Transverse colon (tissue), 4 donors: ENCODE measurements at regions not wholly inside any gene's neighbourhood (a gene's known extent, or its start where the extent isn't known, plus 50 kb on each side); places are given as distances from the start of the nearest gene placed in this dataset.

Experiments used
- CTCF ChIP-seq, 5 experiments: fragments of 200-600 bp in 3 of 5; fragments of 450-650 bp in 2 of 5; sonication (generic) in 3 of 5; IDR thresholded peaks; 1 replicate in 2 of 5; 2 replicates in 3 of 5; pipeline ENCODE4 v1.5.1; 2016 to 2017; ENCODE audit warnings: antibody characterized with exemption in 5 of 5, inconsistent platforms in 3 of 5, mild to moderate bottlenecking in 2 of 5, moderate library complexity in 1 of 5
- EP300 ChIP-seq: sonication (generic); formaldehyde crosslinking; IDR thresholded peaks from one replicate; pipeline ENCODE4 v1.6.1; 2017; ENCODE audit warnings: antibody characterized with exemption, low read depth
- POLR2A ChIP-seq: fragments of 450-650 bp; IDR thresholded peaks from one replicate; pipeline ENCODE4 v1.6.1; 2016; ENCODE audit warnings: antibody characterized with exemption, mild to moderate bottlenecking, moderate library complexity
- POLR2AphosphoS5 ChIP-seq, 3 donors: sonication (generic); formaldehyde crosslinking; IDR thresholded peaks; one replicate each; pipeline ENCODE4 v1.6.1; 2016; ENCODE audit warnings: antibody characterized with exemption in 3 of 3

GRCh38 chr3:1892459-1892858, 206.2 kb upstream of the CNTN4 start:
- TF ChIP-seq CTCF (IDR thresholded peaks at IDR 0.05) = no peak
- no peak for TF ChIP-seq EP300
- no peak for TF ChIP-seq POLR2A
- TF ChIP-seq POLR2AphosphoS5 (IDR thresholded peaks at IDR 0.05) = no peak
